NCI-H2029 (cell line): ENCODE measurements at regions not wholly inside any gene's neighbourhood (a gene's known extent, or its start where the extent isn't known, plus 50 kb on each side); places are given as distances from the start of the nearest gene placed in this dataset.
"Not testable (repeated sequence)": the region's sequence is repeated elsewhere in the genome, so short reads cannot be mapped to it uniquely, and the experiment has no call there.

Source experiments
- DNase-seq: peaks from one replicate; lab custom pipeline; 2025; lab: John Stamatoyannopoulos, UW

DNA sequence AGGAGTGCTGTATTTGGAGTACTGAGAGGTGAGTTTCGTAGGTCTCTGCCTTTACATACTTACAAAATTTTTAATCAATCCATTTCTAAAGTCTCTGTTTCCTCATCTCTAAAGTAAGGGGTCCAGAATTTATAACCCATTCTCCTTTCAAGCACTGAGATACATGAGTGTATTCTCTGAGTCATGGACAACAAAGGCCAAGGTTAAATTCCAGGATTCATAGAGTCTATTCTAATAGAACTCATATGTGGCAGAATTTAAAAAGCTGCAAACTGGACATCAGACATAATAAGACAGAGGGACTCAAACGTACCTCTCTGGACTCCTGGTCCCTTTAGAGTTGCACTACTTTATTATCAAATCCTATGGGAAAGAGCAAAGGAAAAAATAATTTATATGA, 112.5 kb upstream of the SLIT3 start:
- no peak for DNase-seq

DNA sequence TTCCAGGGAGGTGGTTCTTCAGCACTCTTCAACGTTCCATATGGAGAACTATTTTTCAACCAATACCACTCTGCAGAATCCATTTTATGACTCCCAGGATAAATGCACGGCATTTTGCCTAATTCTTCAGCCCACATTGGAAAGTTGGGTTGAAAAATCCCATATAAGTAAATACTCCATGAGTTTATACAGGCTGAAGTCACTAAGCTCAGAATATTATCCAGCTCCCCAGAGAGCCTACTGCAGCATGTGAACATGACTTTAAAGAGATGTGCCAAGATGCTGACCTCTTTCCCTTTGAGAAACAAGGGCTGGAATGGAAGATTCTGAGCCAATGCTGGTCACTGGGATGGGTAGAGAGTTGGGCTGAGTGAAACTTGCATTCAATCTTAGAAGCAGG, 111.9 kb upstream of the SLIT3 start:
- no peak for DNase-seq

- DNase-seq: no peak
These were observed 111.0 kb upstream of the SLIT3 start for GRCh38 chr5:169411786-169412430.

- no peak for DNase-seq
These were observed 110.3 kb upstream of the SLIT3 start for GRCh38 chr5:169410996-169411783.

GRCh38 chr5:169408731-169409130, 107.8 kb upstream of the SLIT3 start:
- DNase-seq: no peak

GRCh38 chr5:169408171-169408570, 107.2 kb upstream of the SLIT3 start:
- no peak for DNase-seq

GRCh38 chr5:169404223-169404622, 103.3 kb upstream of the SLIT3 start:
- DNase-seq: no peak

- no peak for DNase-seq
These were observed 97.6 kb upstream of the SLIT3 start for GRCh38 chr5:169398515-169398914.

GRCh38 chr5:169395136-169395535, 94.2 kb upstream of the SLIT3 start:
- DNase-seq: no peak

GRCh38 chr5:169394371-169394770, 93.4 kb upstream of the SLIT3 start:
- DNase-seq: no peak

DNA sequence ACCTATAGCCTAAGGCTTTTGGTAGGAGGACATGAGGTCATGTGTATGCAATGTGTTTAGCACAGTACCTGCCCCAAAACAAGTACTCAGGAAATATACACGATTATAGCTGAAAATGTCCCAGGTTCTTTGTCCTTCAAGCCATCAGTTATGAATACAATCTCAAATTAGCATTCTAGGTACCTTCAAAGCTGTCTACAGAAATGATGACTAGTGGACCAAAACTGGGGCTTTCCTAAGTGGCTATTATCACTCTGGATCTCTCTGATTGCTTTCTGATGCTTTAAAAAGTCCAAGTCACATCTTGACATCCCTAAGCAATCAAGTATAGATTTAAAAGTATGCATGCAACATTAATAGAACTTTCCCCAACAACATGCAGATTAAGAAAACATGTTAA, 93.0 kb upstream of the SLIT3 start:
- no peak for DNase-seq

DNA sequence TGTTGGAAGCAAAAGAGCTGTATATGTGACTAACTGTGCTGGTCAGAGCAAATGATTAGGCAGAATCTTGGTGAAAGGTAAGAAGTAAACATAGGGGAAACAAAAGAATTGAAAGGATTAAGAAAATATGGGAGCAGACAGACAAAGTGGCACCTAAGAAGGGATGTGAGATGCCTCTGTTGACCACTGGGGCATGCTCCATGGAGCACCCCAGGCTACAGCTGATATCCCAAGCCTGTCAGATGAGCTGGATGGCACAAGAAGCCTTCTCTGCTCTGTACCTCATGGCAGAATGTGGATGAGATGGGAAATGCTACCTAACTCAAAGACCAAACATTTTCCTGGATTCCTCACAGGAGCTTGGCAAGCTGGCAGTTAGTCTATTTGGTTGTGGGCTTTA, 89.3 kb upstream of the SLIT3 start:
- no peak for DNase-seq

DNA sequence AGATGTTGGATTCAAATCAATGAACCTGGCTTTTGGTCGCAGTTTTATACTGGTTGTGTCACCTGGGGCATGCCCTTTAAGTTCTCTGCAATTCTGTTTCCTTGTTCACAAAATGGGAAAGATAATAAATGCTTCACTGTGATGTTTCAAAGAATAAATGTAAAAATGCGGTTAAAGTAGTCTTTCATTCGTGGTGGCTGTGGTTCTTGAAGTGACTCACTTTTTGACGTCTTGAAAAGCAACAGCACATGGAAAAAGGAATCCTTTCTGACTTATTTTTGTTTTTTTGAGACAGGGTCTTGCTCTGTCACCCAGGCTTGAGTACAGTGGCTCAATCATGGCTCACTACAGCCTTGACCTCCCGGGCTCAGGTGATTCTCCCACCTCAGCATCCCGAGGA, 88.4 kb upstream of the SLIT3 start:
- DNase-seq: no peak

DNA sequence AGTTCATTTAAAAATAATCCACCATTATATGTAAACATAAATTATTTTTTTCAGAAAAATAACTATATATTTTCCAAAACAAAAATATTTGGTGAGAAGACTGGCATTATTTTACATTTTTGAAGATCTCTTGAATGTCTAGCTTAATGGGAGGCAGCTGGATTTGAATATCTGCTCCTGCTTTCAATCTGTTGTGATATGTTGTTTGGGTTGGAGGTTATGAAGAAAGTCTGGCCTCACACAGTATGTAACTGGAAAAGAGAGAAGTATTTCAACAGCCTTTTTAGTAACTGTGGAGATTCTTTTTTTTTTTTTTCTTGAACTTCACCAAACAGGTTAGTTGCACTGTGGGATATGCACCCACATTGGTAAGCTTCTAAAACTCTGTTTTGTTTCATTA, 84.7 kb upstream of the SLIT3 start:
- DNase-seq: no peak

- DNase-seq: no peak
These were observed 83.7 kb upstream of the SLIT3 start for GRCh38 chr5:169384661-169385060.

GRCh38 chr5:169374761-169375160, 73.8 kb upstream of the SLIT3 start:
- no peak for DNase-seq

DNA sequence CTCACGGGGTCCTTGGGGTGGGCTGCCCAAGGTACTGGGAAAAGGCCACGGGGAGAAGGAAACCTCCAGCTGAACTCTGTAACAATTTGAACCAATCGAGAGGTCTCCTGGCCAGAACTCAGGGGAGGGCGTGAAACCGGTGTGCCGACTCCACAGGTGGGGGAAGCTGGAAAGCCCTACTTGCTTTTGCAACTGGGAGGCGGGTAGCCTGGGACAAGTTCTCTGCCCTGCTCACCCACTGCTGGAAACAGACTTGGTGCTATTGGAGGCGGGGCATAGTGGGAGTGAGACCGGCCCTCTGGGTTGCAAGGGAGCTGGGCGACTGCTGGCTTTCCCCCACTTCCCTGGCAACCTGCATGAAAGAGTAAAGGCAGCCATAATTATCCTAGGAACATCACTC, 73.2 kb upstream of the SLIT3 start:
- DNase-seq: no peak

- DNase-seq: not testable (repeated sequence)
These were observed 70.9 kb upstream of the SLIT3 start for GRCh38 chr5:169371801-169372200.

- DNase-seq: no peak
These were observed 68.2 kb upstream of the SLIT3 start for GRCh38 chr5:169369130-169369529.

DNA sequence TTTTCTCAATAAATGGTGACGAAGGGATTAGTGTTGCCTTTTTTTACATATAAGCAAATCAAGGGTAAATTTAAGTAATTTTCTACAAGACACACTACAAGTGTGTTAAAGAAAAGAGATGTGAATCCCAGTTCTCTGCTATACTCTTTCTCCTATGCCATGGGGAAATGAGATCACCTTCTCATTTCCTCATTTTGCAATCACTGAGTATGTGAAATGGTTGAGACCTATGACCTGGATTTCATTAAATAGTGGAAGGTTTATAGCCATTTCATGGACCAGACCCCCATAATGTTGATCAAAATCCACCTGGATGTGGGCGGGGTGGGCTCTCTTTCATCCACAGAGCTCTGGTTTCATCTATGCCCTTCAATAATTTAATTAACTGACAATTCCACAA, 66.9 kb upstream of the SLIT3 start:
- DNase-seq: no peak

DNA sequence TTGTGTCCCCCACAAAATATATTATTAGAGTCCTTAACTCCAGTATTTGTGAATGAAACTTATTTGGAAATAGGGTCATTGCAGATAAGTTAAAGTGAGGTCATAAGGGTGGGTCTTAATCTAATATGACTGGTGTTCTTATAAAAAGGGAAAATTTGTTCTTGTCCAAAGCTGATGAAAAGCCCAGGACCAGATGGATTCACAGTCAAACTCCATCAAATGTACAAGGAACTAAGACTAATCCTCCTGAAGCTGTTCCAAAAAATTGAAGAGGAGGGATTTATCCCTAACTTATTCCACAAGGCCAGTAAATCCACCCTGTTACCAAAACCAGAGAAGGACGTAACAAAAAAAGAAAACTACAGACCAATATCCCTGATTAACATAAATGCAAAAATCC, 56.4 kb upstream of the SLIT3 start:
- no peak for DNase-seq

- DNase-seq: no peak
These were observed 55.9 kb upstream of the SLIT3 start for GRCh38 chr5:169356811-169357210.

DNA sequence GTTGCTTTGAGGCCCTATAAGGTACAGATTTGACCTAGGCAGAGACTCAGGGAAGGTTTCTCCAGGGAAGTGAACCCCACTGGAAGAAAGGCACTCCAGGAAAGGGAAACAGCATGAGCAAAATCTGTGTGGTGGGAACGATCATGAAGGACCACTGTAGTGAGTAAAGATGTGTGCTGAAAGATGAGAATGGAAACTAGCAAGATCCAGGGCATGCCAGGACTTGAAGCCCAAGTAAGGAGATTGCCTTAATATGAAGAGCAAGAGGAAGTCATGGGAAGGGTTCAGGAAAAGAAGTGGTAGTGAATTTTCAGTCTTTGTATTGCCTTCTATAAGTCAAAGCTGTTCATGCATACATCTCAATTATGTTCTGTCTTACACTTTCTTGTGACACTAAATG, 55.2 kb upstream of the SLIT3 start:
- no peak for DNase-seq

DNA sequence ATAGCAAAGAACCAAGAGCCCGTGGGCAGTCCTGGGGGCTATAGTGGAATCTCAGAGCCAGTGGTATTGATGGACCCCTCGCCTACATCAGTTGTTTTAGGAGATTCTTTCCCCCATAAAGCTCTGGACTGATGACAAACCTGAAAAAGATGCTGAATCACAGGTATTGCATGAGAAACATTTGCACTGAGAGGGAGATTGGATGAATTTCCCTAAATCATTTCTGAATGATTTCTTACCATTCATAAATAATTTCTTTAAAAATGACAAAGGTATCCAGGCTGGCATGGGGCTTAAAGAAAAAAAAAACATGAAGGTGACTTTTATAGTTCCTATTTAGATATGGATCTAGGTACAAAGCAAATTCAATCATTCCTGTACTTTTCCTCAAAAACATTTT, 54.0 kb upstream of the SLIT3 start:
- DNase-seq: no peak
